Eye (tissue), 1 donor: ENCODE measurements at regions not wholly inside any gene's neighbourhood (a gene's known extent, or its start where the extent isn't known, plus 50 kb on each side); places are given as distances from the start of the nearest gene placed in this dataset.
"Not testable (repeated sequence)": the region's sequence is repeated elsewhere in the genome, so short reads cannot be mapped to it uniquely, and the experiment has no call there.

Source experiments
- DNase-seq: peaks from one replicate; pipeline ENCODE4 v3.0.0-alpha.2; 2015

- DNase-seq = no peak
These were observed 498.0 kb upstream of the BOD1L1 start for GRCh38 chr4:14125375-14126129.

GRCh38 chr4:14130551-14130950, 503.0 kb upstream of the BOD1L1 start:
- no peak for DNase-seq

- no peak for DNase-seq
These were observed 503.8 kb upstream of the BOD1L1 start for GRCh38 chr4:14131335-14131734.

GRCh38 chr4:14132301-14132700, 504.8 kb upstream of the BOD1L1 start:
- DNase-seq = no peak

GRCh38 chr4:14138106-14138505, 510.6 kb upstream of the BOD1L1 start:
- no peak for DNase-seq

DNA sequence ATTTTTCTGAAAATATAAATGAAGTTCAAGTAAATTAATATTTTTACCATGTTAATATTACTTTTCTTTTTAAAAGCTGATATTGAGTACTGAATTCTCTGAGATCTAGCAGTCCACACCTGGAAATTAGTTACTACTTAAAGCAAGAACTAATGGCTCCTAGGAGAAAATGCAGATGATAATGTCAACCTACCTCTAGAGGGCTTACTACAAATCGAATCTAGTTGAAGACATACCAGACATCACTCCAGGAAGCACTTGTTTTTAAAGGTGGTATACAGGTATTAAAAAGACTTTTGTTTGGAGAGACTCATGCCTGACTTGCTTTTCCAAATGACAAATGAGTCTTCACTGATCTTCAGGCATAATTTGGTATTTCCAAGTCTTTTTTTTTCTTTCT, 516.4 kb upstream of the BOD1L1 start:
- DNase-seq = no peak

DNA sequence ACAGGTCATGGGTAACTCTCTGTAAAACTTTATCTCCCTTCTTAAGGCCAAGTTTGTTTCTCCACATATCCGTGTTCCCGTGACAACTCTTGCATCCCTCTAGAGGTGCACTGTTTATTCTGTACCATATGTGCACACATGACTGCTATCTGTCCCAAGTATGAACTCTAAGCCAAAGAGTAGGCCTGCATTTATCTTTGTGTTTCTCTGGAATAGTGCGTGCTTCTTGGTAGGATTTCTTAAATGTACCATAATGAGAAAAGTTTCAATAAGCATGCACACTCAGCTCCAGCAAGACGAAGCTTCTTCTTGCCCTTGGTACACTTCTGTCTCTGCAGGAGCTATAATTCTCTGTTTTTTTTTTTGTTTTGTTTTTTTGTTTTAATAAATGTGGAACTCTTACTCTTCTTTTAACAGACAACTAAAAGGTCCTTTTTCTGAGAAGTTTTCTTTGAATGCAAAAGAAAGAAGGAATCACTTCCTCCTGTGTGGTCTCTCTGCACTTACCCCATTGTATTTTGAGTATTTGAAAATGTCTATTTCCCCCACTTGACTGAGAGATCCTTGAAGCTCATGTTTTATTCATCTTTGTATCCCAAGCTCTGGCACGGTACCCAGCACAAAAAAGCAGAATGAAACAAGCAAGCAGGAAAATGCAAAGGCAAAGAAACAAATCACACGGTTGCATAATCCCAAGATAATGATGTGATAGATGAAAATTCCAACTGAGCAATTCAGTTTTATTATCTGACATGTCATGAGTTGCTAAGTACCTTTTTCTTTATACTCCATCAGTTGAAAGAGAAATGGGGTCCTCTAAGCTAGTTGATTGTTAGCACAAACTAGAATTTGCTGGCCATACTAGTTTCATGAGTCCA, 521.9 kb upstream of the BOD1L1 start:
- DNase-seq = no peak

GRCh38 chr4:14151101-14151500, 523.6 kb upstream of the BOD1L1 start:
- DNase-seq = no peak

DNA sequence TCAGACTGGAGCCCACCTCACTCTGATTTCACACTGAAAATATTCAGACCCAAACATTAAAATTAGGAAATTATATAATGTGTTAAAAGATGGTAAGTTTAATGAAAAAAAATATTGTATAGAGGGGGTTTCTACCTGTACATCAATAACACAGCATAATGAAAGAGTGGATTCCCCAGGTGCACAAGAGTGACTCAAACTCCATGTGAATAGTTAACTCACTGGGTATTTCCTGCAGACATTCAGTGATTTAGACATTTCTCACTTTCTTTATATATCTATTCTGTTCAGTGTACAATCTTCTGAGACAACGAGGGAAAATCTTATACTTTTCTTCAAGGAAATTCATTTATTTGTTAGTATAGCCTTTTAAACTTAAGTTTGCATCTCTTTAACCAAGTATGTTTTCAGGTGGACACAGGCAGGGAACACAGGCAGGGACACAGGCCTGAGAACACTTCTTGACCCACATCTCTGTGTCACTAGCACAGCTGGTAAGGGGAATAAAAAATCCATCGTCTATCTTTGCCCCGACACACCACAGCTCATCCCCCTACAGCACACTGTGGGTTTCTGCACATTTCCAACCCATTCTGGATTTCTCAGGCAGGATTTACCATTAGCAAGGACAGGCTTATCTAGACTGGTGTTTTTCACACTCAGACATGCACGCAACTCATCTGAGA, 525.5 kb upstream of the BOD1L1 start:
- no peak for DNase-seq

DNA sequence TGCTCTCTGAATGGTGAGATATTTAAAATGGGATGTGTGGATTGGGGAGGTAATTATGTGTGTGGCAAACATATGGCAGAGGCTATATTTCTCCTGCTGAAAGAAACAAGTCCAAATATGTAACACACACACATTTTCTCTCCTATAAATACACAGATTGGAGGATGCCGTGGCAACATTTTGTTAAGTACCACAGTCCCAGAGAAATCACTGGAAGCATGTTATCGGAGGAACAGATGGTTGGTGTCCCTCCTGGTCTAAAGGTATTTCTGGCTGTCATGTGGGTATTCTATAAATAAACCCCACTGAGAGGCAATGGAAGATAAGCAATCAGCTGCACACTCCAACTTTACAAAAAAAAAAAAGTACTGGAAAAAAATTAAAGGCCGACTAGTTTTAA, 528.3 kb upstream of the BOD1L1 start:
- DNase-seq = no peak

GRCh38 chr4:14157262-14157661, 529.7 kb upstream of the BOD1L1 start:
- DNase-seq = no peak

GRCh38 chr4:14165222-14165920, 537.8 kb upstream of the BOD1L1 start:
- no peak for DNase-seq

- DNase-seq = no peak
These were observed 540.5 kb upstream of the BOD1L1 start for GRCh38 chr4:14167876-14168510.

GRCh38 chr4:14168919-14169318, 541.4 kb upstream of the BOD1L1 start:
- DNase-seq = peak; percentile 24

DNA sequence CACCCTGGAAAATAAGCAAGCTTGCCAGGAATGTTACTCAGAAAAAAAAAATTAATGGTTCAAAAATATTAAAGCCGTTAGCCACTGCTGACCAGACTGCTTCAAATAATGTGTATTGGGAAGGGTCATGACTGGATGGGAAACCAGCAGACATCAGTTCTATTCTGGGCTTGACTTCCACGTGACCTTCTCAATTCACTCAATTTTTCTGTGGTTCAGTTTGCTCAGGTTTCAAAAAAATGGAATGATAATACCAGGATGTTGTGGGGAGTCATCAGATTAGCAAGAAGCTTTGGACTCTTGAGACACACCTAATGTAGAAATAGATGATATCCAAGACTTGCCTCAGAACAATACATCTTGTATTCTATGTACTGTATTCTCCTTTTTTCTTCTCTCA, 541.9 kb upstream of the BOD1L1 start:
- no peak for DNase-seq

DNA sequence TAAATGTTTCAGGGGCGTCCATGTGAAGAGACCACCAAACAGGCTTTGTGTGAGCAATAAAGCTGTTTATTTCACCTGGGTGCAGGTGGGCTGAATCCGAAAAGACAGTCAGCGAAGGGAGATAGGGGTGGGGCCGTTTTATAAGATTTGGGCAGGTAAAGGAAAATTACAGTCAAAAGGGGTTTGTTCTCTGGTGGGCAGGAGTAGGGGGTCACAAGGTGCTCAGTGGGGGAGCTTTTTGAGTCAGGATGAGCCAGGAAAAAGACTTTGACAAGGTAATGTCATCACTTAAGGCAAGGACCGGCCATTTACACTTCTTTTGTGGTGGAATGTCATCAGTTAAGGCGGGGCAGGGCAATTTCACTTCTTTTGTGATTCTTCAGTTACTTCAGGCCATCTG, 542.4 kb upstream of the BOD1L1 start:
- not testable (repeated sequence) for DNase-seq

- DNase-seq = no peak
These were observed 549.1 kb upstream of the BOD1L1 start for GRCh38 chr4:14176613-14177012.

GRCh38 chr4:14177987-14178386, 550.5 kb upstream of the BOD1L1 start:
- no peak for DNase-seq

- DNase-seq = no peak
These were observed 550.9 kb upstream of the BOD1L1 start for GRCh38 chr4:14178421-14178820.

GRCh38 chr4:14180166-14180565, 552.6 kb upstream of the BOD1L1 start:
- no peak for DNase-seq

DNA sequence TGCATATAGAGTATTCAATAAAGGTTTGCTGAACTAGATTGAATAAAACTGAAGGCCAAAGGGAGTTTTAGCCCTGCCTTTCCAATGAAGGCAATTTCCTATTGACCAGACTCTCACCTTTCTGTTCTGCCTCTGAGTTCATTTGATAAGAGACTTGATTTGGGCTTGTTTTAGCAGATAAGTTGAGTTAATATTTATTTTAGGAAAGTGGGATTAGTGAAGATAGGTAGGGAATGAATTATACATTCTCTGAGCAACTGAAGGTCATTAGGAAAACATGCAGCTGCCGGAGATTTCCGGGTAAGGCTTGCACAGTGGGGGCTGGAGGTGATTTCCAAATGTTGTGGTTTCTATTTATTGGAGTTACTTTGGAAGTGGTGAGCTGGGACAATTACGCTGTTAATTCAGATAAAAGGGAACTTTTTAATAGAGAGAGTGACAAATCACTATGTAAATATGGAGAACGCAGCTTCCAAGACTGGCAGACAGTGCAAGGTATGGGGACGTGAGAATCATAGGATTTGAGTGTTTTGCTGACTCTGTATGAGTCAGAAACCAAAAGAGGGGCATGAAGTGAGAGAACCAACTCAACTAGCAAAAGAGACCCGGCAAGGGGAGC, 553.6 kb upstream of the BOD1L1 start:
- DNase-seq = no peak

DNA sequence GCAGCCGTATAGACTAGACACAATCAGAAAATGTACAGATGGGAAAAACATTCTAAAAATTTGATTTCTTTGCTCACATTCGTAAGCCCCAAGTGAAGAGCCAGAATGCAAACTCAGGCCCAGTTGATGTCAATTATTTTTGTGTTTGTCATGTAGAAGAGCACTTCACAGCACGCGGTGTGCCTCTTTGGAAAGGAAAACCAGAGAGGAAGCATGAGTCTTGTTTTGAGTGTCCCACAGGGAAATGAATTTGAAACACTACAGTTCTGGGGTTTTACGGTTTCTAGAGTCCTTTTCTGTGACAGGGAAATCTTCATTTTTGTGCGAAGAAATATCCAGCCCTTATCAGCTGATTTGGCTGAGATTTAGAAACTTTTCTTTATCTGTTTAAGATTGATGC, 554.6 kb upstream of the BOD1L1 start:
- no peak for DNase-seq
